ENCODE measurements at regions not wholly inside any gene's neighbourhood (a gene's known extent, or its start where the extent isn't known, plus 50 kb on each side); places are given as distances from the start of the nearest gene placed in this dataset.

DNA sequence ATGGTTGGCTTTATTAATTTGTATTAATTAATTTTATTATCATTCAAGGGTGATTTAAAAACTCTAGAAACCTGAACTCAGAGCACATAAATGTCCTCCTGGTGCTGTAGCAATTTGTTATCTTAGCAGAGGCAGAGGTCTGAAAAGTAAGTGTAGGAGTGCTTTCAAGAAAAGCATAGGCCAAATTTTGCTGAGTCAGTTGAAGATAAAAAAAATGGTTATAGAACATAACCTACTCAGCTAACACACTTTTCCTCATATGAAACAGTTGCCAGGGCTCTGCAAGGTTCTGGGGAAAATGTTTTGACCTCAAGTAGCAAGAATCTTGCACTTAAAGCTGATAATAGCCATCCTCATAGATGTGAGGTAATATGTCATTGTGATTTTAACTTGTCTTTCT is 53.5 kb upstream of the CHODL start:
- Histone ChIP-seq H3K27me3 (ENCODE audit: insufficient read depth, low read depth, severe bottlenecking) (no peaks in the 10 kb centered on the region), H3K9me3 (ENCODE audit: severe bottlenecking) (no peaks in the 10 kb centered on the region), H3K27ac (no peak overlapping the region), H3K4me3 (ENCODE audit: low read depth, low read length) (no peak overlapping the region), H3K36me3 (no peaks in the 10 kb centered on the region)
- TF ChIP-seq, protein P1, sequence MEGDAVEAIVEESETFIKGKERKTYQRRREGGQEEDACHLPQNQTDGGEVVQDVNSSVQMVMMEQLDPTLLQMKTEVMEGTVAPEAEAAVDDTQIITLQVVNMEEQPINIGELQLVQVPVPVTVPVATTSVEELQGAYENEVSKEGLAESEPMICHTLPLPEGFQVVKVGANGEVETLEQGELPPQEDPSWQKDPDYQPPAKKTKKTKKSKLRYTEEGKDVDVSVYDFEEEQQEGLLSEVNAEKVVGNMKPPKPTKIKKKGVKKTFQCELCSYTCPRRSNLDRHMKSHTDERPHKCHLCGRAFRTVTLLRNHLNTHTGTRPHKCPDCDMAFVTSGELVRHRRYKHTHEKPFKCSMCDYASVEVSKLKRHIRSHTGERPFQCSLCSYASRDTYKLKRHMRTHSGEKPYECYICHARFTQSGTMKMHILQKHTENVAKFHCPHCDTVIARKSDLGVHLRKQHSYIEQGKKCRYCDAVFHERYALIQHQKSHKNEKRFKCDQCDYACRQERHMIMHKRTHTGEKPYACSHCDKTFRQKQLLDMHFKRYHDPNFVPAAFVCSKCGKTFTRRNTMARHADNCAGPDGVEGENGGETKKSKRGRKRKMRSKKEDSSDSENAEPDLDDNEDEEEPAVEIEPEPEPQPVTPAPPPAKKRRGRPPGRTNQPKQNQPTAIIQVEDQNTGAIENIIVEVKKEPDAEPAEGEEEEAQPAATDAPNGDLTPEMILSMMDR (IDR thresholded peaks at IDR 0.05; ENCODE audit: low read depth, low read length), result no peak
- no peak for DNase-seq

DNA sequence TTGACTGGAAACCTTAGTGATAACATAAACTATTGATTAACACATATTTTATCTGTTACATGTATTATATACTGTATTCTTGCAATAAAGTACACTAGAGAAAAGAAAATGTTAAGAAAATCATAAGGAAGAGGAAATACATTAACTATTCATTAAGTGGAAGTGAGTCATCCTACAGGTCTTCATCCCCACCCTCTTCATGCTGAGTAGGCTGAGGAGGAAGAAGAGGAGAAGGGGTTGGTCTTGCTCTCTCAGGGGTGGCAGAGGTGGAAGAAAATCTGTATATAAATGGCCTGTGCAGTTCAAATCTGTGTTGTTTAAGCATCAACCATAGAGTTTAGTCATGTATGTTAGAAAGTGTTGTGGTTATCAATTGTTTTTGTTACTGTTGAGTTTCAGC is 66.1 kb upstream of the CHODL start:
- H3K4me3 ChIP-seq (ENCODE audit: low read depth, low read length), result no peak overlapping the region
- H3K9me3 ChIP-seq (ENCODE audit: severe bottlenecking), result no peaks in the 10 kb centered on the region
- H3K36me3 ChIP-seq, result no peaks in the 10 kb centered on the region
- no peak for DNase-seq
- TF ChIP-seq, protein P1 (IDR thresholded peaks at IDR 0.05; ENCODE audit: low read depth, low read length), result no peak
- no peak overlapping the region for H3K27ac ChIP-seq
- no peaks in the 10 kb centered on the region for H3K27me3 ChIP-seq (ENCODE audit: insufficient read depth, low read depth, severe bottlenecking)

DNA sequence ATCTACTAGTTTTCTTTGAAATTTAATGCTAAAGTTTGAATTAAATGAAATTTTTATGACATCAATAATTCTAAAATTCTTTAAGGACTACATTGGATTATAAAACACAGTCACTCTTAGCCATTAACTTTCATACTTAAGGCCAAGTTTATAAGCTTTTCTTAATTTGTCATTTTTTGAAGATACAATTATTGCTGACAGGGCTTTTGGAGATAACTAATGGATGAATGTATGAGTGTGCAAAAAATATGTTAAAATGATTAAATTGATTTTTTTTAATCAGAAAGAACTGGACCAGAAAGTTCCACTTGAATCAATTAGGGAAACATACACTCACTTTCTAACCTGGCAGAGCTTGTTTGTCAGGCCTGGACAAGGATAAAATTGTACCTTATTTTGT is 70.3 kb upstream of the CHODL start:
- Histone ChIP-seq H3K9me3 (ENCODE audit: severe bottlenecking) (no peaks in the 10 kb centered on the region), H3K4me3 (ENCODE audit: low read depth, low read length) (no peak overlapping the region), H3K36me3 (no peaks in the 10 kb centered on the region), H3K27me3 (ENCODE audit: insufficient read depth, low read depth, severe bottlenecking) (no peaks in the 10 kb centered on the region), H3K27ac (no peak overlapping the region)
- TF ChIP-seq, protein P1 (IDR thresholded peaks at IDR 0.05; ENCODE audit: low read depth, low read length), result no peak
- DNase-seq, result no peak

DNA sequence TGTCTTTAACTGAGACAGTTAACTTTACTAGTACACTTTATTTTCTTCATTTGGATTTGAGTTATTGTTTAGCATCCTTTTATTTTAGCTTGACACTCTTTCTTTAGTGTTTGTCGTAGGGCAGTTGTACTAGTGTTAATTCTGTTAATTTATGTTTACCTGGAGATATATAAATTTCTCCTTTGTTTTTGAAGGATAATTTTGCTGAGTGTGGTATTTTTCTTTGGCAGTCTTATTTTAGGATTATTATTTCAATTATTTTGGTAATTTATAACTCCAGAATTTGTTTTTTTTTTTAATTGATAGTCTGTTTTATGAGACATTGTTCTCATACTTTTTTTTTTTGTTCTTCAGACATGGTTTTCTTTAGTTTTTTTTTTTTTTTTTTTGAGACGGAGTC is 73.8 kb upstream of the CHODL start:
- Histone ChIP-seq H3K36me3 (no peaks in the 10 kb centered on the region), H3K27ac (no peak overlapping the region), H3K9me3 (ENCODE audit: severe bottlenecking) (no peaks in the 10 kb centered on the region), H3K4me3 (ENCODE audit: low read depth, low read length) (no peak overlapping the region), H3K27me3 (ENCODE audit: insufficient read depth, low read depth, severe bottlenecking) (no peaks in the 10 kb centered on the region)
- TF ChIP-seq, protein P1 (IDR thresholded peaks at IDR 0.05; ENCODE audit: low read depth, low read length), result no peak
- DNase-seq, result no peak

DNA sequence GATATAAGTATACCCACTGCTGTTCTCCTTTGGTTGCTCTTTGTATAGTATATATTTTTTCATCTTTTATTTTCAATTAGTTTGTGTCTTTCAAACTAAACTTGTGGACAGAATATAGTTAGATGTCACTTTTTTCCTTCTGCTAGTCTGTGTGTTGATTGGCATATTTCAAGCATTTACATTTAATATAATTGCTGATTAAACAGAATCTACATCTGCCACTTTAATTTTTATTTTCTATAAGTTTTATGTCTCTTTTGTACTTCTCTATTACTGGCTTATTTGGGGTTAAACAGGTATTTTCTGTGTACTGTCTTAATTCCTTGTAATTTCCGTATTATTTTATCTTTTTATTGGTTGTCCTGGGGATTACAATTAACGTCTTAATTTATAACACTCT is 74.4 kb upstream of the CHODL start:
- TF ChIP-seq, protein P1 (IDR thresholded peaks at IDR 0.05; ENCODE audit: low read depth, low read length), result no peak

DNA sequence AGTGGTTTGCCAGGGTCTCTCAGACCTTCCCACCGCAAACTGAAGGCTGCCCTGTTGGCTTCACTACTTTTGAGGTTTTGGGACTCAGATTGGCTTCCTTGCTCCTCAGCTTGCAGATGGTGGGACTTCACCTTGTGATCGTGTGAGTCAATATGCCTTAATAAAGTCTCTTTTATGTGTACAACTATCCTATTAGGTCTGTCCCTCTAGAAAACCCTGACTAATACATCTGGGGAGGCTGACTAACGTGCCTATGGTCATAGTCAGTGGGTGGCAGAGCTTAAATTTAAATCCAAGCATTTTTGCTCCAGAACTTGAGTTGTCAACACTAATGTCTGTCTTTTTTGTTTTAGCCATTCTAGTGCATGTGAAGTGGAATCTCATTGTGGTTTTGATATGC is 76.5 kb upstream of the CHODL start:
- Histone ChIP-seq H3K4me3 (ENCODE audit: low read depth, low read length) (no peak overlapping the region), H3K9me3 (ENCODE audit: severe bottlenecking) (no peaks in the 10 kb centered on the region), H3K27me3 (ENCODE audit: insufficient read depth, low read depth, severe bottlenecking) (no peaks in the 10 kb centered on the region), H3K36me3 (no peaks in the 10 kb centered on the region), H3K27ac (no peak overlapping the region)
- DNase-seq, result no peak
- TF ChIP-seq, protein P1 (IDR thresholded peaks at IDR 0.05; ENCODE audit: low read depth, low read length), result no peak

More for the DNA sequence above, 74.4 kb upstream of the CHODL start:
- Histone ChIP-seq H3K36me3 (no peaks in the 10 kb centered on the region), H3K4me3 (ENCODE audit: low read depth, low read length) (no peak overlapping the region), H3K27me3 (ENCODE audit: insufficient read depth, low read depth, severe bottlenecking) (no peaks in the 10 kb centered on the region), H3K27ac (no peak overlapping the region), H3K9me3 (ENCODE audit: severe bottlenecking) (no peaks in the 10 kb centered on the region)
- DNase-seq, result no peak
